DMS 273 treated with DMSO at 0.1 percent for 48 hours (cell line): ENCODE measurements at regions not wholly inside any gene's neighbourhood (a gene's known extent, or its start where the extent isn't known, plus 50 kb on each side); places are given as distances from the start of the nearest gene placed in this dataset.

Source experiments
- DNase-seq: peaks from one replicate; lab custom pipeline; 2025; lab: John Stamatoyannopoulos, UW

DNA sequence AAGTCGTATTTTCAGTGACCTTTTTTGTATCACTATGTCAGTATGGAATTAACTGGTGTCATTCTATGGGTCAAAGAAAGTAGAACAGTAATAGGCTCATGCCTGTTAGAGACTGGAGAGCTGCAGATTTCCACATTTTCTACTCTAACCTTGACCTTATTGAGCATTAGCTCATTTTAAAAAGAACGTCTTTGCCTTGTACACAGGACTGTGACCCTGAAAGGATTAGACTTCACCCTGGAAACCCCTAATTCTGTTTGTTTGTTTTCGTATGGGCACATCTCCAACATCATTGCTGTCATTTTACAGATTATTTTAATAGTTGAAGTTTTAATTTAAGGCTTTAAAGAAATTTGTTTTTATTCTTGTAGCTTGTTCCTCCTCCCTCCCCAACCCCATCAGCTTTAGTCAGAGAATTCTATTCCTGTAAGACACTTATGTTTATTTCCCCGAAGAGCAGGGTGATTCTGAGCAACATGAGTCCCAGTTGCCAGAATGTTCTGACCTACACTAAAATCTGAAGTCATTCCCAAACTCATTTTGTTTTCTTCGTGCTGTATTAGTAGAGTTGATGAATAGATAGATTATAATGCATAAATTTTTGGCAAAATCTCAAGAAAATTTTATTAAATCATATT, 451.3 kb downstream of the FOXG1 start:
- DNase-seq = no peak

DNA sequence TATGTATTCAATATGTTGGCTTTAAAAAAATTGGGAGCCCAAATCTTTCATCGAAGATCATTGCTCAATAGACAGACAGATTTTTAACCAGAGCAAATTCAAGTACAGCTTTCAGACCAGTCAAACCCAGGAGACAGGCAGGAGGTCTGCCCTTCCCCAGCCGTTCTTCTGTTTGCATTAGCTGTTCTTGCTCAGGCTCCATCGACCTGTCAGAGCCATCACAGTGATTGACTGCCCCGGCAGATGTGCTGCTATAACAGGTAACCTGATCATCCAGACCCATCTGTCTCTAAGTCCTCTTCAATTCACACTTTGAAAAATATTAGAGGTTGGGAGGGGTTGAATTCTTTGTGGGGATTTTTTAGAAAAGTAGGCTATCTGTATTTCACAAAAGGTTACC, 453.5 kb downstream of the FOXG1 start:
- peak; percentile 12 for DNase-seq

GRCh38 chr14:29220566-29220965, 454.0 kb downstream of the FOXG1 start:
- DNase-seq = no peak

DNA sequence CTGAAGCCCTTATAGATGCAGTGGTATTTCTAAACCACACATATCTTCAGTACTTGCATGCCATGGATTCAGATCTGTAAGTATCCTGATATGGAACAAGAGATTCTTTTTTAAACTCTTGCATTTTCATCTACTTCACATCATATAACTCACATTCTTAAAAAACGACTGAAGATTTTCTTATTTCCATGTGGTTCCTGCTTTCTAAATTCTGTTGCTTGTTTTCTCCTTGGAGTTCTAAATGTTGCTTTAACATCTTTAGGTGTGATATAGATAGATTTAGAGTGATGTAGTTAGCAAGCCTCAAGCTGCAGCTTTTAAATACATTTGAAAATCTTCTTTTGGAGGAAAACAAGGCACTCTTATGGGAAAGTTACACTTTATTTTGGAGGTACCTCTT, 455.4 kb downstream of the FOXG1 start:
- DNase-seq = no peak

GRCh38 chr14:29222671-29223268, 456.2 kb downstream of the FOXG1 start:
- DNase-seq = no peak

DNA sequence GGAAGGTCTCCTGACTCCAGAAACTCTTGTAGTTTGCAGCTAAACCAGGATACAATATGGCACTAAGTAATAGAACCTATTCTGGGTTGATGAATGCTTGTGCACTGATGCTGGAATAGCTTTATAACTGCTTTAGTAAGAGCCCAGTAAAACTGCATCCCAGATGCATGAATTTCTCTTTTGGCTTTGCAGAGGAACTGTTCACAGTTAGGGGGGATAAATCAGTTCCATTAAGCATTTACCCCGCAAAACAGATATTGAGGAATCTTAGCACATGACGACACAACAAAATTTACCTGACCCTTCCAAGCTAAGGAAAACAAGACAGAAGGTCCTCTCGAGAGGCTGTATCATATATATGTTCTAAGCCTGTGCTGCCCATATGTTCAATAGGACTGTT, 457.4 kb downstream of the FOXG1 start:
- no peak for DNase-seq

GRCh38 chr14:29227631-29228030, 461.0 kb downstream of the FOXG1 start:
- DNase-seq = no peak

DNA sequence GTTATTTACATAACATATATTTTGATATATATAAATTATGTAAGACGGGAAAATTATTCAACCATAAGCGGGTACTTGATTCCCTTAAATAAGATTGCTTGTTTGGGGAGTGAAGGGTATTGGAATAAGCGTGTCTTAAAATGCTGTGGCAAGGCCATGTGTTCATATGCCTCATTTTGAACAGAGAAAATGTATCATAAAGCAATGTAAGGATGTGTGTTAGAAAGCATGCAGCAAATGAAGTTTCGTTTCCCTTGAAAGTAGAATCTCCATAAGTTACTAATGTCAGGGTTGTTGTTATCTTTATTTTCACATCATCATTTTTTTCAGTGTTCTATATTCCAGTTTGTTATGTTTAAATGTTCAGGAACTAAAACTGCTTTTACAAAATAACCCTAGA, 465.6 kb downstream of the FOXG1 start:
- DNase-seq = no peak

- DNase-seq = no peak
Measured at GRCh38 chr14:29232711-29233110, 466.1 kb downstream of the FOXG1 start.

DNA sequence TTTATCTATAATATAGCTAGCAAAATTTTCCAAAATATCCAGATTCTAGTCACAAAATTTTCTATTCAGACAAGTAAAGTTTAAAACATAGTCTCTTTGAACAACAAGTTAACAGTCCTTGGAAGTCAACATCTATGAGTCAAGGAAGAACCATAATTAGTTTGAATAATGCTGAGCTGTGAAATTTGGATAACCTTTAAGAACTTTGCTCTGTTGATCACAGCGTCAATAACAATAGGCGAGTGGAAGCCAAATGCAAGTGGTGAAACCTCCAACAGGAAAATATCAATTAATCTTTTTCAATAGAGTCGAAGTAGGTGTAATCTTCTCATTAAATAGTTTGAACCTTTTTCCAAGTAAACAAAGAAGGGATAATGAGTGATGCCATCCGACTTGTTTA, 466.6 kb downstream of the FOXG1 start:
- DNase-seq = no peak

GRCh38 chr14:29235991-29236390, 469.4 kb downstream of the FOXG1 start:
- no peak for DNase-seq

DNA sequence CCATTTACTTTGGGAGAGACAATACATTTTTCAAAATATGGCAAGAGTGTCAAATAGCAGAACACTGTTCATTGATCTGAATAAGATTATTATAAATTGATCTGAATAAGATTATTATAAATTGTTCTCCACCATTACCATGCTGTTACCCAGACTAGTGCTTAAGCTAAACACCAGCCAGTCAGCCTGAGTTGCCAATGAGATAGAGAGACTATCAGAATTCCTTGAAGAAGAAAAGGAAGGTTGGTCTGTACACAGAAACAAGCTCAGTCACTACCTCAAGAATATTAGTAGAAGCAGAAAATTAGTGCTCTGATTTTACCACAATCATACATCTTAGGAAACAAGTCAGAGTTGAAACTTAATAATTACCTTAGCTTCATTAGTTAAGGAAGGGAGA, 469.8 kb downstream of the FOXG1 start:
- no peak for DNase-seq

GRCh38 chr14:29236848-29237247, 470.3 kb downstream of the FOXG1 start:
- DNase-seq = no peak

DNA sequence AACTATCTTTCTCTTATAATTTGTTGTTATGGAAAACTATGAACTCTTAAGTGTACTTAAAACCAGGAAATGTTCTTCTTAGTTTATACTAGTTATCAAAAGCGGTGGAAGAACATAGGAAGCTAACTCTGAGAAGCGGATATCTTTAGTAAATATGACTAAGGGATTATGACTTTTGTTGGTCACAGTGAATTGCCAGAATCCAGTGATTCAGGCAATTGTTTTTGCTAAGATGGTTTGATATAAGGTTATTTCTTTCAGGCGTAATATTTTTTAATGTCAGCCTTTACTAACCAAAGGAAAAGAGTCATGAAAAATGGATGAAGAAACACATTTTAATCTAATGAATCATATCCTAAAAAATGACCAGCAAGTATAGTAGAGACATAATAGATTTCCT, 473.5 kb downstream of the FOXG1 start:
- DNase-seq = no peak

GRCh38 chr14:29242755-29243754, 476.5 kb downstream of the FOXG1 start:
- no peak for DNase-seq

- DNase-seq = no peak
Measured at GRCh38 chr14:29255692-29256091, 489.1 kb downstream of the FOXG1 start.

DNA sequence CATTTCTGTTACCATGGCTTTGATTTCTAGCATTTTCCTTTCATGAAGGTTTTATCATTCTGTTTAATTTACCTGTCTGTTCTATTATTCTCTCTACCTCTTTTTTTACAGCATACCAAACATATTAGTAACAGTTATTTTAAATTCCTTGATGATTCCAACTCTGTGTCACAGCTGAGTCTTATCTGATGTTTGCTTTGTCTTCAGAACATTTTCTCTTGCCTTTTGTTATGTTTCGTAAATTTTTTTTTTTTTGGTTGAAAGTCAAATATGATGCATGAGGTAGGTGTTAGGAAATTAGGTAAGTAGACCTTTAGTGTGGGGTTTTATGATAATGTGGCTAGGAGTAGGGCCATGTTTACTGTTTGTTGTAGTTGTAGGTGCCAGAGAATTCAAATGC, 496.4 kb downstream of the FOXG1 start:
- DNase-seq = no peak

DNA sequence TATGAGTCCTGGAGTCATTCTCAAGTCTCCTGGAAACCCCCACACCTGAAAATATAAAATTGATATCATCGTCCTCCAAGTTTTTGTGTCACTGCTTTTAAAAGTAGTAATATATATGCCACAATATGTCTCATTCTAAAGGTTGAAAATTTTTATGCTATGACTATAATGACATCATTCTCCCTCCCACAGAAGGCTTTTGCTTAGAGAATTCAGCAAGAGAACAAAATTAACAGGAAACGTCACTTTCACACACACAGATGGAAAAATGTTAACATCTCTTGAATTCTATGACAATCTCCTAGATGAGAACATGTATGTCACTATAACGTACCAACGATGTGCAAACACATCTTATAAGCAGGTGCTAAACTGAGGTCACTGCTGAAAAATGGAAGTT, 498.3 kb downstream of the FOXG1 start:
- DNase-seq = no peak

DNA sequence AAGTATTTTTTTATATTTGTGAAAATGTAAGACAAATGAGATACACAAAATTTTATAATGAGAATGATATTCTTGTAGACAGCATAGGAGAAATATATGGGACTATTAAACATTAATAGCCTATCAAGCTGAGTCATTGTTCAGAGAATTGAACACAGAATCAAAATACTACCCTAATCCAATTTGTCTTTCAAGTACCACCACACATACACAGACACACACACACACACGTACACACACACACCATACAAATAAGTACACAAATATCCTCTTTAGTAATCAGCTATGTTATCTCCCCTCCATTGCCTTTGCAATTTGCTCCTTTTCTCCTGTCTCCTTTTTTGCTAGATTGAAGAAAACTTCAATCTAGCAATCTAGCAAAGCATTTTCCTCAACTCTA, 499.3 kb downstream of the FOXG1 start:
- DNase-seq = no peak

- DNase-seq = no peak
Measured at GRCh38 chr14:29271669-29272068, 505.1 kb downstream of the FOXG1 start.

DNA sequence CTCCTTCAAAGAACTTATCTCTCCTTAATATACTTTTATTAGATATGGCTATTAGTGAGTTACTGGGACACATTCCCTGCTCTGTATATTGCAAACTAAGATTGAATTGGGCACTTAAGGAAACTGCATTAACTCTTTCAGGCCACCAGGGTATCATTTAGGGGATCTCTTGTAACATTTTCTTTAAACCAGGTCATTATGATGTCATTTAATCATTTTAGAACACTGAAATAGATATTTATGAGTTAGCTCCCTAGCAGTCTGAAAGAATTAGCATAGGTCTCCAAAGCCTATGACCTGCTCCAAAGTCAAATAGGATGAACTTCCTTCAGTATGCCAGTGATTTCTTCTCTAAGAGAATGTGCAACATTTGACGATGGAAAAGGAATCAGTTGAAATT, 506.9 kb downstream of the FOXG1 start:
- DNase-seq = no peak

DNA sequence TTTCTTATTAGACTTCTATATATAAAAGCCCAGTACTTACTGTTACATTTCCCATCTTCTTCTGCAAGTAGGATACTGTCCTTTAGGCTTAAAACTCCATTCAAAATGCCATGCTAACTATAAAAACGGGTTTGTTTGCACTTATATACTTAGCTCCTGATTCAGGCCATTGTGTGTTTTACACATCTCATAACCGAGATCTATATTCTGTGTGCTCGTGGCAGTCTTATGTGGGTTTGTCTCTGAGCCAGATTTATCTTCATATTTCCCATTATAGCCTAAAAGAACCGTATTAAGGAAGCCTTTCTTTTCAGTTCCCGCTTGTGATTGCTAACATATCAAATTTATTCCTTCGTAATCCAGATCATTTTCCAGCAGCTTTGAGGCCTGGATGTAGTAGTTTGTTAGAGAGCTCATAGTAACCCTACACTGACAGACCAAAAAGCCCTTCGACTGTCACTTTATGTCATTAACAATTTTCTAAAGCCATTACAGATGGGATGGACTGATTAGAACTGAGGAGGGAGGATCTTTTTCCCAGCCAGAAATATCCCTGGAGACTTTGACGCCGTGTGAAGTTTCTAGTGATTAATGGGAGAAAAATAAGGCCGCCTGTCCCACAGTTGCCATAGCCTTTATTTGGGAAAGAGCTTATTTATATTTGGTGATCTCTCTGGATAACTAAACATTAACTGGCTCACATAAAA, 508.5 kb downstream of the FOXG1 start:
- DNase-seq = no peak
